Panc1 (cell line): ENCODE measurements at regions not wholly inside any gene's neighbourhood (a gene's known extent, or its start where the extent isn't known, plus 50 kb on each side); places are given as distances from the start of the nearest gene placed in this dataset.

Experiments used
- ATAC-seq: fragments of 200-7000 bp; cut with Tn5 transposase; 2 replicates; pipeline ENCODE4 v1.9.1; 2020; ENCODE audit warnings: mild to moderate bottlenecking, moderate library complexity
- BruUV-seq: library from RNA; stranded (reverse); fragments of 400-500 nt; replicated peaks from 2 replicates; lab custom pipeline; 2021; lab: Mats Ljungman, UMichigan
- CTCF ChIA-PET: fragments of 300-600 bp; sonication (Branson Sonifier 250); formaldehyde crosslinking; loops from one replicate; lab custom pipeline; 2022; ENCODE audit warnings: antibody characterized with exemption; lab: Charles Lee
- POLR2A ChIA-PET: fragments of 300-600 bp; sonication (Branson Sonifier 250); formaldehyde crosslinking; loops from one replicate; lab custom pipeline; 2022; ENCODE audit warnings: antibody characterized with exemption; lab: Charles Lee
- DNase-seq: peaks from one replicate; pipeline ENCODE4 v3.0.0-alpha.2; 2010; ENCODE audit warnings: low read depth, low spot score
- H3K27ac ChIP-seq: 2 replicates; pipeline ENCODE4 v1.5.1; 2011; ENCODE audit warnings: mild to moderate bottlenecking, low read length, inconsistent platforms
- H3K27me3 ChIP-seq: fragments of 200-500 bp; sonication (Bioruptor generic); 2 replicates; pipeline ENCODE4 v1.6.0; 2014; ENCODE audit warnings: low read length, inconsistent platforms; ENCODE audit not compliant: control insufficient read depth, insufficient read depth
- H3K36me3 ChIP-seq: fragments of 200-500 bp; sonication (Bioruptor generic); 2 replicates; pipeline ENCODE4 v1.5.1; 2014; ENCODE audit warnings: inconsistent platforms, mild to moderate bottlenecking, low read length, moderate library complexity; ENCODE audit not compliant: control insufficient read depth, insufficient read depth
- H3K4me1 ChIP-seq: 2 replicates; pipeline ENCODE4 v1.5.1; 2011; ENCODE audit warnings: inconsistent platforms, mild to moderate bottlenecking, low read length, moderate library complexity; ENCODE audit not compliant: control insufficient read depth, insufficient read depth
- H3K4me3 ChIP-seq, 2 experiments: 2 replicates each; pipeline ENCODE4 v1.5.1; 2011 to 2012; ENCODE audit warnings: low read depth in 2 of 2, low read length in 2 of 2, mild to moderate bottlenecking in 2 of 2, inconsistent platforms in 1 of 2, moderate library complexity in 1 of 2
- H3K9me3 ChIP-seq: fragments of 200-500 bp; sonication (Bioruptor generic); 2 replicates; pipeline ENCODE4 v1.5.1; 2014; ENCODE audit warnings: low read depth, mild to moderate bottlenecking, inconsistent platforms, low read length, moderate library complexity; ENCODE audit not compliant: control insufficient read depth, insufficient read depth
- CTCF ChIP-seq: fragments of 450-650 bp; IDR thresholded peaks from 2 replicates; pipeline ENCODE4 v1.5.1; 2017; ENCODE audit warnings: mild to moderate bottlenecking
- POLR2AphosphoS5 ChIP-seq: IDR thresholded peaks from 2 replicates; pipeline ENCODE4 v1.6.1; 2012; ENCODE audit warnings: mild to moderate bottlenecking, low read depth, low read length, moderate library complexity
- REST ChIP-seq, 2 experiments: IDR thresholded peaks; 2 replicates each; pipeline ENCODE4 v1.6.1; 2011 to 2012; ENCODE audit warnings: low read depth in 2 of 2, control low read depth in 1 of 2, low read length in 1 of 2, mild to moderate bottlenecking in 1 of 2, moderate library complexity in 1 of 2; ENCODE audit not compliant: insufficient read depth in 1 of 2
- SIN3A ChIP-seq: IDR thresholded peaks from 2 replicates; pipeline ENCODE4 v1.6.1; 2012; ENCODE audit warnings: low read depth, mild to moderate bottlenecking, low read length, moderate library complexity, borderline replicate concordance; ENCODE audit not compliant: insufficient read depth
- TCF7L2 ChIP-seq: IDR thresholded peaks from 2 replicates; pipeline ENCODE4 v1.6.1; 2011; ENCODE audit warnings: mild to moderate bottlenecking, low read depth, low read length, inconsistent platforms
- in situ Hi-C: cut with HindIII; loops from 2 replicates; pipeline ENCODE4 v1.10.0; 2016; ENCODE audit warnings: low sequenced_read_pairs, low pct_unique_long_range_greater_than_20kb
- intact Hi-C: fragments of 100-400 bp; cut with micrococcal nuclease; formaldehyde crosslinking; loops from one replicate; pipeline ENCODE4 v1.10.0; 2022; ENCODE audit not compliant: unreplicated experiment

GRCh38 chr4:171650543-171650942, 162.7 kb upstream of the GALNTL6 start:
- in situ Hi-C loops = no loop called here
- Histone ChIP-seq H3K27me3 (no peaks in the 10 kb centered on the region), H3K36me3 (no peaks in the 10 kb centered on the region), H3K9me3 (no peaks in the 10 kb centered on the region), H3K4me1 (no peaks in the 10 kb centered on the region), H3K4me3 (no peak overlapping the region), H3K27ac (no peak overlapping the region)
- intact Hi-C loops = no loop called here
- ChIA-PET POLR2A (no interaction called here), CTCF (no interaction called here)
- TF ChIP-seq POLR2AphosphoS5 (no peak), CTCF (no peak)
- DNase-seq (no peak), ATAC-seq (no peak)
- BruUV-seq = no TSS peak

- Histone ChIP-seq H3K27me3 (no peaks in the 10 kb centered on the region), H3K27ac (no peak overlapping the region), H3K9me3 (no peaks in the 10 kb centered on the region), H3K36me3 (no peaks in the 10 kb centered on the region), H3K4me3 (no peak overlapping the region), H3K4me1 (no peaks in the 10 kb centered on the region)
- no peak for TF ChIP-seq CTCF
- in situ Hi-C loops (no loop called here), intact Hi-C loops (no loop called here)
- CTCF ChIA-PET = interaction anchor here (0.5 kb wide), 1 partner anchor 20 kb away, joined by 5 read pairs; no protein-coding TSS in a partner anchor
- DNase-seq (no peak), ATAC-seq (no peak)
- no TSS peak for BruUV-seq
- POLR2A ChIA-PET = no interaction called here
Observed at GRCh38 chr4:171648926-171649325, 164.3 kb upstream of the GALNTL6 start.

- no TSS peak for BruUV-seq
- Histone ChIP-seq H3K27ac (no peak overlapping the region), H3K4me3 (no peak overlapping the region), H3K4me1 (no peaks in the 10 kb centered on the region), H3K9me3 (no peaks in the 10 kb centered on the region), H3K27me3 (no peaks in the 10 kb centered on the region), H3K36me3 (no peaks in the 10 kb centered on the region)
- DNase-seq = no peak
- TF ChIP-seq POLR2AphosphoS5 (no peak), TCF7L2 (no peak), CTCF (no peak), REST (IDR thresholded peaks at IDR 0.05; ENCODE audit: insufficient read depth in 1 of 2, low read depth in 2 of 2, low read length in 1 of 2) (no peak), SIN3A (no peak)
- POLR2A ChIA-PET = no interaction called here
- in situ Hi-C loops = no loop called here
- CTCF ChIA-PET = no interaction called here
- ATAC-seq = no peak
- intact Hi-C loops = no loop called here
Observed at GRCh38 chr4:171646984-171647383, 166.2 kb upstream of the GALNTL6 start.
